ENCODE measurements at regions not wholly inside any gene's neighbourhood (a gene's known extent, or its start where the extent isn't known, plus 50 kb on each side); places are given as distances from the start of the nearest gene placed in this dataset.

DNA sequence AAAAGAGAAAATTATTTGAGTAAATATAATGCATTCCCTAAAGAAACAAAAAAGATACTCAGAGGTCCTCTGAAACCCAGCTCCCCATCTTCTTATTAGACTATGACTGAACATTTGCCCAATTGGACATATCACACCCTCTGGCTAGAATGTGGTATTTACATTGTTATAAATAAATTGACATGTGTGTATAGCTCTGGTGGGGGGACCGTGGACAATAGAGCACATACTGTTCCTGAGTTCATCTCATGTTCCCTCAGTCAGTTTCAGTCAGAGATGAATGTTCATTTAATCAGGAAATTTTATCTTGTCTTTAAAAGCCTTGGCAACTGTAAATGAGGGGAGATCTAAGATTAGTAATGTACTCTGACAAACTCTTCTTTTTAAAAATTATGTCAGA, 459.3 kb upstream of the ADAMTS5 start:
- TF ChIP-seq, protein P1, sequence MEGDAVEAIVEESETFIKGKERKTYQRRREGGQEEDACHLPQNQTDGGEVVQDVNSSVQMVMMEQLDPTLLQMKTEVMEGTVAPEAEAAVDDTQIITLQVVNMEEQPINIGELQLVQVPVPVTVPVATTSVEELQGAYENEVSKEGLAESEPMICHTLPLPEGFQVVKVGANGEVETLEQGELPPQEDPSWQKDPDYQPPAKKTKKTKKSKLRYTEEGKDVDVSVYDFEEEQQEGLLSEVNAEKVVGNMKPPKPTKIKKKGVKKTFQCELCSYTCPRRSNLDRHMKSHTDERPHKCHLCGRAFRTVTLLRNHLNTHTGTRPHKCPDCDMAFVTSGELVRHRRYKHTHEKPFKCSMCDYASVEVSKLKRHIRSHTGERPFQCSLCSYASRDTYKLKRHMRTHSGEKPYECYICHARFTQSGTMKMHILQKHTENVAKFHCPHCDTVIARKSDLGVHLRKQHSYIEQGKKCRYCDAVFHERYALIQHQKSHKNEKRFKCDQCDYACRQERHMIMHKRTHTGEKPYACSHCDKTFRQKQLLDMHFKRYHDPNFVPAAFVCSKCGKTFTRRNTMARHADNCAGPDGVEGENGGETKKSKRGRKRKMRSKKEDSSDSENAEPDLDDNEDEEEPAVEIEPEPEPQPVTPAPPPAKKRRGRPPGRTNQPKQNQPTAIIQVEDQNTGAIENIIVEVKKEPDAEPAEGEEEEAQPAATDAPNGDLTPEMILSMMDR (IDR thresholded peaks at IDR 0.05) = no peak
- no peak for TF ChIP-seq POLR2AphosphoS5 (IDR thresholded peaks at IDR 0.05)

Data from transverse colon (tissue), 4 donors.